CD4-positive, alpha-beta T cell treated with Interleukin-17A for 1 hour (primary cell): ENCODE measurements at regions not wholly inside any gene's neighbourhood (a gene's known extent, or its start where the extent isn't known, plus 50 kb on each side); places are given as distances from the start of the nearest gene placed in this dataset.

ENCODE experiments used
- DNase-seq: peaks from one replicate; pipeline ENCODE4 v3.0.0-alpha.2; 2020

DNA sequence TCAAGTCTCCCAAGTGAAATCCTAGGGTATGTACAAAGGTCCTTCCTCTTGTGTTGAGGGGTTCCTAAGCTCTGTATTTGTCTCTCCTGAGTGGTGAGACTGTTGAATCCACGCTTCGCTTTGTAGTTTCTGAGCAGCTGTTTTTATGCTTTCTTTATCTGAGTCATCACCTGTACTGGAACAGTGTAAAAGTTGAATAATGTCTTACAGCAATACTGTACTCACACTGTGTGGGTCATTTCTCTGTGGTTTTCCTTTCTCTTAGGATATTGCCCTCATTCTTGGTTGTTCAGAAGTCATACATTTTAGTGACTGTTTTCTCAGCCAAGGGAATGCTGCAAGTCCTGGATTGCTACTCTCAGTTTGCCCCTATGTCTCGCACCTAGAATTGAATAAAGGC lies 1596.6 kb downstream of the SLITRK5 start:
- DNase-seq, result no peak

DNA sequence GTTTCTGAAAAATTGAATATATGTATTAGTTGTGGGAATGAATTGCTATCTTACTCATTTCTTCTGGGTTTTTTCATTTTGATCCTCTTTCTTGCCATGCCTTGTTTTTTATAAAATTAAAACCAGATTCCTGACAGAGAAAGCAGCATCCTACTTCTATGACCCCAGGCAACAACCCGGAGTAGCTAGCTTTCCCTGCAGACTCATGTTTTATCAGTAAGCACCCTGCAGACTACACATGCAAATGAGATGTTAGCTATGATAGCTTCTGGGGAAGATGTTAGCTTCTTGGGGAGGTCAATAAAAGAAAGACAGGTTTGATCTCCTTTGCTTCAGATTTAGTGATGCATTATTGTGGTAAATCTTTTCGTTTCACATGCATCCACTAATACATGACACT lies 1598.6 kb downstream of the SLITRK5 start:
- DNase-seq, result no peak

DNA sequence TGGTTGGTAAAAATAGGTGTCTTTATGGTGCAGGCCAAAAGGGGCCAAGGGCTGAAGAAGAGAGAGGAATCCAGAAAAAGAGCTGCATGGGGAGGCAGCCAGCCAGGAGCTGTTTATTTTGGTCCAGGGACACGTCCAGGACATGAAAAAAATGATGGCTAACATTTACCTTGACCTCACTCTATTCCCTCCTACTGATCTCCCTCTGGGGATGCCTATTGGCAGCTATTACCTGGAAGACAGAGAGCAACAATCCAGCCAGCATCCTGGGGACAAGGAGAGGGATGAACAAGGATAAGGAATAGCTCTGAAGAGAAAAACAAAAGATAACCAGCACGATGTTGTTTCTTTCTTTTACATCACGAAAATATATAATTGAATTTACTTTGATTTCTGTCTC lies 1599.6 kb downstream of the SLITRK5 start:
- DNase-seq, result no peak

DNA sequence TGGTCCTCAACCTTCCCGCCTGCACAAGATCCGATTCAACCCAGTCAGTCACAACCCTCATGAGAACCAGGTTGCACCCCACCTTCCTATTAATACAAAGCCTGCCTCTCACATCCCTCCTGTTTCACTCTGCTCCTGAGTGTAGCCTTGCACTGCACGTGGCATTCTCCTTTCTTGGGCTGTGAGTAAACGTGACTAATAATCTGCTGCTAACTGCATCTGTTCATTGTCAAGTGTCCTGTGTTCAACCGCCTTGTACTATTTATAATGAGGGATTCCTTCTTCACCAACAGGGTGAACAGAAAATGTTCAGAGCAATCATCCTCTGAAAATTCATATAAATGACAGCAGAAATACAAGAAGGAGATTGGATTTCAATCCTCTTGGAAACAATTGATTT lies 1608.2 kb downstream of the SLITRK5 start:
- no peak for DNase-seq

DNA sequence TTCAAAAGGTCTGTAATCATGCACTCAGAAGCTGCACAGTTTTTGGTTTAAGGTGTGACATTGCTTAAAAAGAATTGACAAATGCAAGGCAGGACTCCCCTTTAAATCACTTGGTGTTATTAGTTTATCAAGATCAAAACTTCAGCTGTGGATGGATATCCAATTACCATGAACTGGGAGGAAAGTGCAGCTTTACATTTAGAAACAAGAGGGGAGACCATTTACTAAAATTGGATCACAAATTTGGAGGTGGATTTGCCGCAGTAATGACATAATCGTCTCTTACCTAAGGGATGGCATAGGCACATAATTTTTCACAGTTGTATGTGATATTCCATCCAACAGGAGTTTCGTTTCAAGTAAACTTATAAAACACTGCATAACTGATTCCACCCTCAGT lies 1610.2 kb downstream of the SLITRK5 start:
- no peak for DNase-seq

DNA sequence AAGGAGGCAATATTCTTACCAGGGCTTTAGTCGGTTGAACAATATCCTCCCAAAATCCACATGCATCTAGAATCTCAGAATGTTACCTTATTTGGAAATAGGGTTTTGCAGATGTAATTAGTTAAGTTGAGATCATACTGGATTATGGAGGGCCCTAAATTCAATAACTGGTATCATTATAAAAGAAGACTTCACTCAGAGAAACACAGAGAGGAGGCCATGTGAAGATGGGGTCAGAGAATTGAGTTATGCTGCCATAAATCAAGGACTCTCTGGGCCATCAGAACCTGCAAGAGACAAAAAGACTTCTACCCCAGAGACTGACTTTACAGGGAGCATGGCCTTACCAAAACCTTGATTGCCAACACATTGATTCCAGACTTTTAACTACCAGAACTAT lies 1611.1 kb downstream of the SLITRK5 start:
- DNase-seq, result no peak

DNA sequence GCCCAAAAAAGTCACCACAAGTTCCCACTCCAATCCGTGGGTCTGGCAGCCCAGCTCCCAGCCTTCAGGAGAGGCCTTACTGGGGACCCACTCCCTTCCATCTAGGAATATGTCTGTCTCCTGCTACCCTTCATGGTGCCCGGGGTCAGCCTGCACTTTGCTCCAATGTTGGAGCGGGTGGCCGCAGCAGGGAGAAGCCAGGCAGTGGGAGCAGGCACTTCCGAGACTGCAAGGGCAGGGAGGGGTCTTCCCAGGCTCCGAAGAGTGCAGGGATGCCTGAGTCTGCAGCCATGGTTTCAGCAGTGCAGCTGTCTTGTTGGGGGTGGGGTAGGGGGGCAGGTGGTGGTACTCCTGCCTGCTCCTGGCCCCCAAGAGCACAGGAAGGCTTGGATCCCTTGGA lies 1616.2 kb downstream of the SLITRK5 start:
- no peak for DNase-seq

DNA sequence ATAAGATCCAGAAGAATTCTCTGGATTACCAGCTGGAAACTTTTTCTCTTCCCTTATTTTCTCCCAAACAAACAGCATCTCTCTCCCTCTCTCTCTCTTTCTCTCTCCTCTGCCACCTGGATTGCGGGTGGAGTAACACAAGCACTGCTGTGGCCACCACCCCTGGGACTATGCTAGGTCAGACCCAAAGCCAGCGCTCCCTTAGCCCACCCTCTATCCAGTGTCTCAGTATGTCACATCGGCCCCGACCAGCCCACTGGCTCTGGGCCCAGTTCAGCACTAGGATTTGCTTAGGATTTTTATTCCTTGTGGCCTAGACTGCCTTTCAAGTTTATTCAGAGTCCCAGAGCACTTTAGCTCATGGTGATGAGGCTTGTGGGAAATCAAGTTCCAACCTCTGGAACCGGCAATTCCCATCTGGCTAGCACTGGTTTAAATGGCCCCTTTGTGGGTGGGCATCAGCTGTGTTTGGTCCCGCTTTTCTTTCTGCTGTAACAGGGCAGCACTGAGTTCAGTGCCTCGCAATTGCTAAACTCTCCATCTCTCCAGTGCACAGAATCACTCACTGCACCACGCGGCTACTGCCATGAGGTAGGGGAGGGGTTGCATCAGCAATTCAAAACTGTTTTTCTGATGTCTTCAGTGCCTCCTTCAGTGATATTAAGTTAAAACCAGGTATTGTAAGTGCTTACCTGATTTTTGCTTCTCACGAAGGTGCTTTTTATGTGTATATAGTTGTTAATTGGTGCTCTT lies 1623.1 kb downstream of the SLITRK5 start:
- DNase-seq, result no peak

DNA sequence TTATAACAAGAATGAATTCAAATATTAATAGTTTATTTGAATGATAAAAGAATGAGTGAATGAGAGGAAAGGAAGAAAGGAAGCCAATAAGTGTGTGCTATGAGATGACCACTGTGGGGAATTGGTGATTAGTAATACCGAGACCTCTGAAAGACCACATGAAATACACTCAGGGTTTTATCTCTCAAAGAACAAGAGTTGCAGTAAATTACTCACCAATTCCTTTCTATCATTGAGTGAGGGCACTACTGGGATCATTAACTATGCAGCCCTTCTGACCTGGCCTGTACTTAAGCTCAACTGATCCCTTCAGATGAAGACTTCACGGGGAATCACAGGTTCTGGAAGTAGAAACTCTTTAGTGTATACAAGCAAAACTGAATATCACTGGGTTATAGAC lies 1636.1 kb downstream of the SLITRK5 start:
- DNase-seq, result no peak

DNA sequence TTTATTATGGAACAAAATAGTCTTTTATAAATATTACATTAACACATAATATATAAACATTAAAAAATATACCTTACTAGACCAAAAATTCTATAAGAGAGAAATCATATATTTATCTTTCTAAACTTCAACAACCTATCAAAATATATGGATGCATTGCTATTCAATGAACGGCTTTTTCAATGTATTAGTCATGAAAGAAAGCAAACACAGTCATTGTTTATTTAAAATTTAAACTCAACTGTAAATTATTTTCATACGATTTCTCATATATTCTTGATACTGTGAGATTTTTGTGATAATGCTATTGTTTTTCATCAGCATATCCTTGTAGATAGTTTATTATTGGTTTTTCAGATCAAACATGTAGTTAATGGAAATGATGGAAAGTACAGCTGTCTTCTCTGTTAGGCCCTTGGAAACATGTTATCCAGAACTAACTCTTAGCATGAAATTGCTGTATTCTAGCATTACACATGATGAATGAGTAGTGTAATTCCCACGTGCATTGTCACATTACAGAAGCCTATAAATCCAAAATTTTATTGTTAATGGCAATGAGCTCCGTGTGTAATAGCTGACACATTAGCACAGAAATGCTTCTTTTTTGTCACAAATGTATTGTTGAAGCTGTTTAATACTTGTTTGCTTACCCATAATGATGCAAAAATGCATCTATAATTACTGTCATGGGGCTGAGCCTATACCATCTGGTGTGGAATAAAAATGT lies 1639.9 kb downstream of the SLITRK5 start:
- no peak for DNase-seq

DNA sequence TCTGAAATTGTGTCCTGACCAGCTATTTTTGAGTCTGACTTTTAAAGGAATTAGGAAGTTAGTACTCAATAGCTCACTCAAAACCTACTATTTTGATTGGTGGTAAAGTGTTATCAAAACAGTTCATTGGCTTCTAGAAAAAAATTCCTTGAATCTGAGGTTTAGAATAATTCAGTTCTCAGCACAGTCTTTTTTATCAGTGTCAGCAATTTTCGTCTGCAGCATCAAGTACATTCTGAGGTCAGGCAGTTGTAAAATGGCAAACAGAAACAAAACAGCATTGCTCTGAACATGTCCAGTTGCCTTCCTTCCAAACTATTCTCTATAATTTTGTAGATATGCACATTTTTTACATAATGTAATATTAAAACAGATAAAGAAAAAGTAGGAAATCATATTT lies 1644.1 kb downstream of the SLITRK5 start:
- no peak for DNase-seq

DNA sequence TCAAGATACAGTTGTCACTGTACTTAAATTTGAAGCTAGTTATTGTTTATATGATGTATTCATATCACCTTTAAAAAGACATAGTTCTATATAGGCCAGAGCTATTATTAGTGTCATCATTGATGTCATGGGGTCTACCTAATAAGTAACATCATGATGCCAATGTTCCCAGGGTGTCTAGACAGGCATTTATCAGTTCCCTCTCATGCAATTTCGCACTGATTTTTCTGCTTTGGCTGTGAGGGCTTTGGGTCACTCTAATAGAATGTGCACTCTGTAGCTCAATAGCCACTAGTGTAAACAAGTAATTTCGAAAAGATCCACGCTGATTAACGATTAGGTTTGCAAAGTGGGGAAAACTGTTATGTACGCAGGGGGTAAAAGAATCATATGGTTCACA lies 1651.3 kb downstream of the SLITRK5 start:
- no peak for DNase-seq

DNA sequence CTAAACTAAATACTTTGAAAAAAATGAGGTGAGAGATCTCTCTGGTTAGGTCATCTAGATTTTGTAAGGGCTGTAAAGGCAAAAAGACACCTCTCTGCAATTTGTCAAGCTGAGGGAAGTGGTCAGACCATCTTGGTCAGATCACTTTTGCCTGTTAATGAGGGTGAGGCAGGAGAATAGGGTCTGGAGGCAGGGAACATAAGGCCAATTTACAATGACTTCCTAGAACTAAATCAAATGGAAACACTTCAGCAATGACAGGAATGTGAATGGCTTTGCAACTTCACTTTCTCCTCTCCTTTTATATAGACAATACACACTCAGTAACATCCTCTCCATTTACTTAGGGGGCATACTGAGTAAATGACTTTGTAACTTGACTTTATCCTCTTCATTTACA lies 1653.4 kb downstream of the SLITRK5 start:
- no peak for DNase-seq

DNA sequence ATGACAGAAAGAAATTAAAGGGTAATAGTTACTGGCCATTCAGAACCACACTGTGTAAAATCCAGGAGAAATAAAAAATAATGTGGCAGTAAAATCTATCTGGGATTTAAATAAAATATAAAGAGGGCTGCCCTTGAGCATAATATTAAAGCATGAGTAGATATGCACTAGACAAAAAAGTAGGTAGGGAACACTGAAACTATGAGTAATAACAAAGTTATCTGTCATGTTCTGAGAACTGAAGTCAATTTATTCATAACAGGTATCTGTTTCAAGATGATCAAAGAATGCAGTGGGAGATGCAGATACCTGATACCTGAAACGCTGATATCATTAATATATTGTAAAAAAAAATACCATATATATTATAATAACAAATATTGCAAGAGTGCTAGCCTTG lies 1672.0 kb downstream of the SLITRK5 start:
- DNase-seq, result no peak

DNA sequence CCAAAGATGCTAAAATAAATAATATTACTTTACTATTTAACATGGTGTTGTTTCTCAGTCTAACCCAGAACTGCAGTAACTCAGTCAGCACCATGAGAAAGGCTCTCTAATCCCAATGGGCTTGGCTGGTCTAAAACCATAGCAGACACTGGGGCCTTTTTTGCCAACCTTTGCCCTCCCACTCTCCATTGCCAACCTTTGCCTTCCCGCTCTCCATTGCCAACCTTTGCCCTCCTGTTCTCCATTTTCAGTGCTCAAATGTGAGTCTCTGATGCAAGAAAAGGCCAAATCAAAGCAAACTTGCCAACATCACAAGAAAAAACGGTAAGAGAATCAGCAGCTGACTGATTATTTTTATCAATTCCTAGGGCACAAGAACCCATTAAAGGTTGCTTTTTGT lies 1681.2 kb downstream of the SLITRK5 start:
- DNase-seq, result no peak

DNA sequence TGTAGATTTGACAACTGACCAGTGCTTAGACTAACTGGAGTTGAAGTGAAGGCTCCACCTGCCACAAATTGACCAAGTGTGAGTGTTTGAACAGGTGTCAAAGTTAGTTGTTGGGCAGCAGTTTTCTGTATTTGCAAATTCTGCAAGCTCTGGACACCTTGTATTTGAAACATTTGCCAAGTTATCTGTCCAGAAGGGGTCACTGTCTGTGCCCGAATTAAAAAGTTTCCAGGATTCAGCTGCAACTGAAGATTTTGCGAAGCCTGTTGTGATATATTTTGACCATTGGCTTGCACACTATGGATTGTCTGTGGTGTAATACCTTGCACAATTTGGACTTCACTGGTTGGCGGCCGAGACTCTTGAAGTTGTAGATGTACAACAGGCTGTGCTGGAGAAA lies 1690.7 kb downstream of the SLITRK5 start:
- no peak for DNase-seq

DNA sequence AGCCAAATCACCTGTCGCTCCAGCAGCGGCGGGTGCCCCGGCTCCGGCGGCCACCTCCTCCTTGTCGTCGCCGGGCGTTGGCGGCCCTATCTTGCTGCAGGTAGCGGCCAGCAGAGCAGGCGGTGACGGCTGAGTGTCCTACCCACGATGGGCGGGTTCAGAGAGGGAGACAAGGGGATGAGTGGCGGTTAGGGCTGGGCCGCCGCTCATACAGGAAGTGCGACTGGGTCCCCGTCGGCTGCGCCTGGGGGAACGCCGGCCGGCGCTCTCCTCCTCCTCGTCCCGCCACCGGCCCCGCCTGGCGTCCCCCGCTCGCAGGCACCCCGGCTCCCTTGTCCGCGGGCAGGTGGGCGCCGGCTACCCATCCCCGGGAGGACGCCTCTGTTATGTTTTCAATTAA lies 1692.0 kb downstream of the SLITRK5 start:
- DNase-seq, result no peak

DNA sequence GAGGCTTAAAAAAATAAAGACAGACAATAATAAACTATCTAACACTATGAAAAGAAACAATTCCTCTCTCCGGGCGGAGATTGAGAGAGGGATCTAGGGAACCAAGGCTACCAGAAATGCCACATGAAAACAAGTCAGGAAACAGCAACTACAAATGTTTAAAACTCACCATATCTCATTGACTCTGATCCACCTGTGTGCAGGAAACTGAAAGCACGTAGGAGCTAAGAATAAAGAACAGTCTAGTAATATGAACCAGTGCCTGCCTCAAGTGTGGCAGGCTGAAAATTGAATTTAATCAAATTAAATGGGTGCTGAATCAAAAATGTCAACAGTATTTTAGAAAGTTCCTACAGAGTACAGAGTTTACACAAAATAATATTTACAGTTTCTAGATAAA lies 1701.0 kb downstream of the SLITRK5 start:
- DNase-seq, result no peak

DNA sequence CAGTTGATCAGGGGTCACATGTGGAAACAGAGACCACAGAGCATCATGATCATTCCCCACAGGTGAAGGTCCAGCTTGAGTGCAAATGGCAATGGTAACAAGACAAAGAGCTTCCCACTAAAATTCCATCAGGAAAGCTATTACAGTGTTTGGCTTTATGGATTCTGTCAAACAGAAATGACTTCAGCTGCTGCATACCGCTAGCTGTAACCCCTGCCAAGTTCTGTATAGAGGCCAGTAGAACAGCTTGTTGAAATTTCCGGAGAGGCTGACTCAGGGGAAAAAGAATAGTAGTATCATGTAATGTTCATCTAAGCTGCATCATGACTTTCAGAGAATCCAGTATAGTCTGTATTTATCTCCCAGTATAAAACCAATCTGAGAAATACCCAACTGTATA lies 1704.7 kb downstream of the SLITRK5 start:
- DNase-seq, result no peak

DNA sequence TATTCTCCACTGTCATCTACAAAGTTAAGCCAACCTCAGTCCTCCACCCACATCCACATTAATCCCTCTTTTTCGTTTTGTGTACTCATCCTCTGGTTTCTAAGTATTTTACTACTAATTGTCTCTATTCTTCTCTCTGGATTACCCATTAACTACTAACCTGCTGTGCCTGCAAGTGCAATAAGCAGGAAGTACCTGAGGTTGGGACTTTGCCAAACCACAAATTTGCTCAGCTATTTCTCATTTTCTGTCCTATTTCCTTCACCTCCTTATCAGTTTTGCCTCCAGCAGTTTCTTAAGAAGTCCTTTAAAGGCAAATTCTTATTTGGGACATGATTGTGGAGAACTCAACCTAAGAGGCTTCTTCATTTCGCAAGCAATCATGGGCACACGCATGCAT lies 1708.9 kb downstream of the SLITRK5 start:
- no peak for DNase-seq

DNA sequence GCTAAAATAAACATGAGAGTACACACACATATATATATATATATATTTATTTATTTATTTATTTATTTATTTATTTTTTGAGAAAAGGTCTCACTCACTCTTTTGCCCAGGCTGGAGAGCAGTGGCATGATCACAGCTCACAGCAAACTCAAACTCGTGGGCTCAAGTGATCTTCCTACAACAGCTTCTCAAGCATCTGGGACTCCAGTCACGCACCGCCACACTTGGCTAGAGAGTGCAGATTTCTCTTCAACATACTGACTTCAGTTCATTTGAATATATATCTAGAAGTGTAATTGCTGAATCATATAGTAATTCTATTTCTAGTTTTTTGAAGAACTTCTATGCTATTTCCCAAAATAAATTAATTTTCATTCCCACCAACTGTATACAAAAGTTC lies 1711.8 kb downstream of the SLITRK5 start:
- DNase-seq, result no peak

DNA sequence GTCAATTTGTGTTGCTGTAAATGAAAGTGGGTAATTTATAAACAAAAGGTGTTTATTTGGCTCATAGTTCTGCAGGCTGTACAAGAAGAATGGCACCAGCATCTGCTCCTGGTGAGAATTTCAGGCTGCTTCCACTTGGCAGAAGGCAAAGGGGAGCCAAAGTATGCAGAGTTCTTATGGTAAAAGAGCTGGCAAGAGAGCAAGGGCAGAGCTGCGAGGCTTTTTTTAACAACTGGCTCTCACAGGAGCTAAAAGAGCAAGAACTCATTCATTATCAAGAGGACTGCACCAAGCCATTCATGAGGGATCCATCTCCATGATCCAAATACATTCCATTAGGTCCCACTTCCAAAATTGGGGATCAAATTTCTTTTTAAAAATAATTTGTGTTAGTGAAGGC lies 1712.7 kb downstream of the SLITRK5 start:
- DNase-seq, result no peak

DNA sequence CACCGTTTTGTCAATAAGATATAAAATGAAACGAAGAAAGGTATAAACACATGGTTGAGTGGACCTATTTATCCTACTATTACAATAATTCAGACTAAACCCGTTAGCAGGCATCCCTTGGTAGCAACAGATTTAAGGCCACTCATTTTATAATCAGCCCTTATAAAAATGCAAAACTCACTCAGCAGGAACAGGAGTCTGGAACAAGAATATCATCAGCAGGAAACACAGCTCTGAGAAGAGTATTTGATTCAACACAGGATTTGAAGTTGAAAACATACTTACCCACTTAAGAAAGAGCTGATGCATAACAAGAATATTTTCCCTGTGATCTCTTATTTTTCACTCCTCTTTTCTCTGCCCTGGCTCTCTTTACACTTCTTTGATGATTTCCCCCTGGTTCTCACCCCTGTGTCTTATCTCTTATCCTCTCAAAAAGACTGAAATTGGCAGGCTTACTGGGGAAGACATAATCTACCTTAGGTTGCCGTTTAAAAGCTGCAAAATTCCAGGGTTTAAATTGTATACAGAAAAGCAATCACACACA lies 1722.7 kb downstream of the SLITRK5 start:
- no peak for DNase-seq

DNA sequence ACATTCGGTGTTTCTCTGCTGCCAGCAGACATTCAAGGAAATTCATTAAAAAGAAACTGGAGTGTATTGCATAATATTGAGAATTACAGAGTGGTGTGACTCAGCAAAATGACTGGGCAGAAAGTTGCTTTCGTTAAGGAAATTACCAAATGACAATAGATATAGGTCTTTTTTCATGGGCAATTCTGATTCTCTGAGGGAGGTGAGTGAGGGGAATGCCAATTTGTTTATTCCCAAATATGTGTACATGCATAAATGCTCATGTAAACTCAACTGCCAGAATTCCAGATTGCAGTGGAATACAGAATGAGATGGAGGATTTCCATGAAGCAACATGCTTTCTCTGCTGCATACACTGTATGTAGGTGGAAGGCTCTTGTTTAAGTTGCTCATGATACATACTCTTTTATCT lies 1730.1 kb downstream of the SLITRK5 start:
- DNase-seq, result no peak

DNA sequence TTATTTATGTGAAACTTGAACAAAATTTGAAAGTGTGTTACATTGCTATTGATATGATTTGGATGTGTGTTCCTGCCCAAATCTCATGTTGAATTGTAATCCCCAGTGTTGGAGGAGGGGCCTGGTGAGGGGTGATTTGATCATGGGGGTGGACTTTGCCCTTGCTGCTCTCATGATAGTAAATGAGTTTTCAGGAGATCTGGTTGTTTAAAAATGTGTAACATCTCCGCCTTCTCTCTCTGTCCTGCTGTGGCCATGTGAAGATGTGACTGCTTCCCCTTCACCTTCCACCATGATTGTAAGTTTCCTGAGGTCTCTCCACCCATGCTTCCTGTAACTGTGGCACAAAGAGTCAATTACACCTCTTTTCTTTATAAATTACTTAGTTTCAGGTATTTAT lies 1731.0 kb downstream of the SLITRK5 start:
- no peak for DNase-seq
